Hippocampal formation (tissue), 2 donors: ENCODE measurements at regions not wholly inside any gene's neighbourhood (a gene's known extent, or its start where the extent isn't known, plus 50 kb on each side); places are given as distances from the start of the nearest gene placed in this dataset.
"Not testable (repeated sequence)": the region's sequence is repeated elsewhere in the genome, so short reads cannot be mapped to it uniquely, and the experiment has no call there.

Experiments
- DNase-seq, 2 donors: peaks; one replicate each; lab custom pipeline; 2025; lab: John Stamatoyannopoulos, UW

DNA sequence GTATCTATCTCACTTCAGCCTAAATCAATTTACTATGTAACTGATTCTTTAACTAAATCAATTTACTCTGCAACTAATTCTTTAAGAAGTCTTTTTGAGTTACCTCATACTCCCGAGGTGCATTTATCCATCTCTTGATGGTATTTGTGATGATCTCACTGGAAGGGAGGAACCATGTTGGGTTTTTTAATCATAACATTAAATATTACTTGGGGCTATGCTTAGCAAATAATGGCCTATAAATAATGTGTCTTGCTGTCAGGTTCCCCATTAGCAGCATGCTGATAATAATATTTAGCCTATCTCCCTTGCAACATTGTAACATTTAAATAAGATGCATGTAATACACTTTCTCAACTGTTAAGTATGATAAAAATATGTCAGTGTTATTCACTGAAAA lies 411.3 kb downstream of the SLITRK1 start:
- no peak for DNase-seq

DNA sequence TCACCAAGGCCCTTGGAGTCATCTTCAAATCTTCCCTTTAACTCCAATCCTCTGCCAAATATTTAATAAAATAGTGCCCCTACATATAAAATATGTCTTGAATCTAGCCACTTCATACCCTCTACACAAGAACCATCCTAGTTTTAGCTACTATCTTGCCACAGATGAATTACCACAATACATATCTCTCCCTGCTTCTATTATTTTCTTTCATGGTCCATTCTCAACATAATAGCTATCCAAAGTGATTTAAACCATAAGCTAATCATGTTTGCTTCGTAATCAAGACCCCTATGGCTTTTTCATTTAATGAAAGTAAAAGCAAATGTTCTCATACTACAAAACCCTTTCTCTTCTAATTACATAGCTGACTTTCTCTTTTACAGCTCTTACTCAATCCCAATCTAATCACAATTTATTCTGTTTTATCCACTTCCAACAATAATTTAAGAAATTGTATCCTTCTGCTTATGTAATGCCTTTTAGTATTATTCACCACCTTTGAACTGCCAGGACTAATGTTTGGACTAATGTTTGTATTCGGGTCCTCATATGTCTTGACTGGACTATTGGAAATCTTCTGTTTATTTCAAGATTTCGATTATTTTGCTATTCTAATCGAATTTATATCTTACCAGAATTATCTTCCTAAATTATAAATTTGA lies 412.0 kb downstream of the SLITRK1 start:
- no peak for DNase-seq

DNA sequence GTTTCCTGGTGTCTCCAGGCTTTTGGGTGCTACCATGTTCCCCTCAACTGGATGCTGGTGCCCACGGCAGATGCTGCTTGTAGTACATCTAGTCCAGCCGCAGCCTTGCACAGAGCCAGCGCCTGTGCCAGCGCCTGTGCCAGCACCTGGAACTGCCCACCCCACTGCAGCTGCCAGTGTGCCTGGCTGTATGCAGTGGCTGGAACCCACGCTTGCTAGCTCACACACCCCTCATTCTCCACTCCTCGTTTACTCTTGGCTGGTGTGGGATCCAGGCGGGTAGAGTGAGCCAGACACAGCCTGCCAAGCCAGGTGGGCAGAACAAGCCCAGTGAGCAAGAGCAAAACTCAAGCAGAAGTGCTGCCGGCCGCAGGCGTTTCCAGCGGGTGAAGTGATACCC lies 428.6 kb downstream of the SLITRK1 start:
- no peak for DNase-seq

DNA sequence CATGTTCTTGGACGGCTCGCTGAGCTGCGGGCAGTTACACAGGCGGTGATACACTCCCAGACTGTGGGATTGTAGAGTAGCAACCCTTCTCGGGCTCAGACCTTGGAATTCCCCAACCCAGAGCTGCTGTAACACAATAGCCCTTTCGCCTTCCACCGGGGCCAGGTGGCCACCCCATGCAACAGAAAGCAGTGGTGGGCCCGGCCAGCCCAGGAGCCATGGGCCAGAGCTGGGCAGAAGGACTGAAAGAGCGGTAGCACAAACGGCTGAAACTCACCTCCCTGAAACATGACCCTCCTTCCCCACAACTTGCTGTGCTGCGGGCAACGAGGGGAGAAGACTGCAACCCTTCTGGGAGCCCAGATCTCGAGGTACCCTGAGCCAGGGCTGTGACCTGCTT lies 429.0 kb downstream of the SLITRK1 start:
- DNase-seq, result no peak

DNA sequence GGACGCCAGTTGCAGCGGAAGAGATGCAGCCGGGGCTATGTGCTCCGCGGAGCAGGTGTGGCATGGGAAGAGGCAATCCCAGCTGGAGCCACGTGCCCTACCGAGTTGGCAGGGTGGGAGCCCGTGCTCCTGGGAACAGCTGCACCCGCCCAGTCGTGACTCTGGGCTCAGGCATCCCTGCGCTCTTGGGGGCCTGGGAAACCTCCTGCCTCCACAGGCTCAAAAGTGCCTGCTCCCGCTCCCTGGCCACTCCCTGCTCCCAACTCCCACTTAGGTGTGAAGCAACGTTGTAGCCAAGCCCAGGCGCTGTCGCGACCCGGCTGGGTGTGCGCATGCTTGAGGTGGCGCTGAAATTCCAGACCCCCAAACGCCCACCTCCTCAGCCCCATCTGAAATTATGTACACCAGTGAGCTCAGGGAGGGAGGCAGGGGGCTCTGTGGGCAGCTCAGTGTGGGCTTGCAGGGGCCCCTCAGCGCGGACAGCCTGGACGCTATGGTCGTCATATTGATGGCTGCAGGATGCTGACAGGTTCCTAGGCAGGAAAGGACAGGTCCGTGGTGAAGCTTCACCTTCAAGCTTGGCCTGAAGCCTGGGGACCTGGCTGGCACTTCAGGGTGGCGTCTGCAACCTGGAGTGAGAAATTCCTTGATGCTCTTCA lies 429.9 kb downstream of the SLITRK1 start:
- DNase-seq, result no peak

DNA sequence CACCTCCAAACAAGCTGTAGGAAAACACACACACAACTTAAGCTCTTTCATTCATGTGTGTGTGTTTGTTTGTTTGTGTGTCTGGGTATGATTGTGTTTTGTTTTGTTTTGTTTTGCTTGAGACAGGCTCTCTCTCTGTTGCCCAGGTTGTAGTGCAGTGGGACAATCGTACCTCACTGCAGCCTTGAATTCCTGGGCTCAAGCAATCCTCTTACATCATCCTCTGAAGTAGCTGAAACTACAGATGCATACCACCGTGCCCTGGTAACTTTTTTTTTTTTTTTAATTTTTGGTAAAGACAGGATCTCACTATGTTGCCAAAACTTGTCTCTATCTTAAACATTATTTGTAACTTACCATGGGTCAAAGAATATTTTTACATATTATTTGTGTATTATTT lies 431.7 kb downstream of the SLITRK1 start:
- no peak for DNase-seq

DNA sequence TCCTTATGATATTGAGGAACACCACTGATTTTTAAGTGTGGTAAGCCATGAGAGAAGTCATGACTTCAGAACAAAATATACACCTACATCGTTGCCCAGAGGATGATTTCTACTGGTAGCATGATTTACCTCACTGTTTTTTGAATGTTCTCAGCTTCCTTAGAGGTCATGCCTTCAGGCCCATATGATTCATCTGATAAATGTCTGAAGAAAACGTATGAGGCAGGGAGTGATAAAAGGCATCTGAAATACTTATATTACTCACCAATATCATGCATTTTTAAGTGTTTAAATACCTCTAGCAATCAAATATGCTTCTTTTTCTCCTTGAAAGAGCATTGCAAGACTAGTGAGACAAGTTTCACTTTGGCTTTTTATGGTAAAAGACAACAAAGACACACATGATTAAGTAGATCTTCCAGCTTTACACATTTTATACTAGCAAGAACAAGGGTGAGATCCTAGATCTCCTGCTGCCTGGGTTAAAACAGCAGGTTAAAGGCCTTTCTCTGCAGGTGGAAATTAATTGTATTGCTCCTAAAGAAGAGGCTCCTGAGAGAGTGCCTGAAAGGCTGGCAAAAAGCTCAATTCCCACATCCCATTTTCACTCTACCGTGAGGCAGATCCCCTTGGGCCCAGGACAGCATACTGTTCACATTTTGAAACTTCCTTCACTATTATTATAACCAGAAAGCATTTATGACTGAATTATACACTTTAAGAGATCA lies 432.4 kb downstream of the SLITRK1 start:
- no peak for DNase-seq

DNA sequence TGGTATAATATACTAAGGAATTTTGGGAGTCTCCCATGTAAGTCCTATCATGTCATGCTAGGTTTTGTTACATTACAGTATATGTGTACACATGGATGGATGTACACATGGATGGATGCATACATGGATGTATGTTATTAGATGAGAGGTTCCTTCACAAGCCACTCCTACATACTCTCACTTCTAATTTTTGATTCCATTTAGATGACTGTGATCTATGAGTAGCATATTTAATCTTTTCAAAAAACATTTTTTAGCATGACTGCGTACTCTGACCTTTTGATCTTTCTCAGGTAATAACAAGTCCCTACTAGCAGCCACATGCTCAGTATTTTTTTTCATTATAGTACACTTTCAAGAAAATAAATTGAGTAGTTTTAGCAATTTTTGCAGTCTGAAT lies 441.8 kb downstream of the SLITRK1 start:
- no peak for DNase-seq

DNA sequence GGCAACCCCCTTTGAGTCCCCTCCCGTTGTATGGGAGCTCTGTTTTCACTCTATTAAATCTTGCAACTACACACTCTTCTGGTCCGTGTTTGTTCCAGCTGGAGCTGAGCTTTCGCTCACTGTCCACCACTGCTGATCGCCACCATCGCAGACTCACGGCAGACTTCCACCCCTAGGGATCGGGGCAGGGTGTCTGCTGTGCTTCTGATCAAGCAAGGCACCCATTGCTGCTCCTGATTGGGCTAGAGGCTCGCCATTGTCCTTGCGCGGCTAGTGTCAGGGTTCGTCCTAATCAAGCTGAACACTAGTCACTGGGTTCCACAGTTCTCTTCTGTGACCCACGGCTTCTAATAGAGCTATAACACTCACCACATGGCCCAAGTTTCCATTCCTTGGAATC lies 442.8 kb downstream of the SLITRK1 start:
- not testable (repeated sequence) for DNase-seq

DNA sequence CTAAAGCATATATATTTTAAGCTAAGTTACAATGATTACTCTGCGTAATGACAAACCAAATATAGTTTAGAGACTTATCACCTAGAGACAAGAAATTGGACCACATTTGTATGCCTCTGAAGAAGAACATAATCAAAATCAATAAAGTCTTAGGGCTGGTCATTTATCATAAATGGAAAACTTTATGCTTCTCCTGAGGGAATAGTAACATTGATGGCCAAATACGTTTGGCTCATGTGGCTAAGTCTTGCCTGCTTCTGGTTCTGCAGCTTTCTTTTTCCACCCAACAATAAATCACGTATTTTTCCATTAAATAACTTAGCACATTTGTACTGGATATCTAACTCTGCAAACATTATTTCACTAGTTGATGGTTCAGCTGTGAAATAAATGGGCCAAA lies 458.4 kb downstream of the SLITRK1 start:
- DNase-seq, result no peak

DNA sequence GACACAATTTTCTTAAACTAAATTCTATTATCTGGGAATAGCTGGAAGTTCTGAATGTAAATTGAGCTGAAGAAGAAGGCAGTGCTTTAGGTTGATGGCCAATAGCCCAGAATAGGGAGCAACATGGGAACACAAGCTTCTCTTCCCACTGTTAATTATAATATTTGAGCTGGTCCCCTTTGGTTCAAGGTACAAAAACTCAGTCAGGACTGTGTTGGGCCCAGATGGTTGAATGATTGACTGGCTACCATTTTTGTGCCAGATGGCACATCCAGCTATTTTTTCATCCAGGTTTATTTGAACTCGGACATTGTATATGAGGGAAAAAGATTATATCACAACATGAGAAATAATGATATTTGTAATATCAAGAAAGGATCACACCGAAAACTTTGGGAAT lies 458.9 kb downstream of the SLITRK1 start:
- no peak for DNase-seq

DNA sequence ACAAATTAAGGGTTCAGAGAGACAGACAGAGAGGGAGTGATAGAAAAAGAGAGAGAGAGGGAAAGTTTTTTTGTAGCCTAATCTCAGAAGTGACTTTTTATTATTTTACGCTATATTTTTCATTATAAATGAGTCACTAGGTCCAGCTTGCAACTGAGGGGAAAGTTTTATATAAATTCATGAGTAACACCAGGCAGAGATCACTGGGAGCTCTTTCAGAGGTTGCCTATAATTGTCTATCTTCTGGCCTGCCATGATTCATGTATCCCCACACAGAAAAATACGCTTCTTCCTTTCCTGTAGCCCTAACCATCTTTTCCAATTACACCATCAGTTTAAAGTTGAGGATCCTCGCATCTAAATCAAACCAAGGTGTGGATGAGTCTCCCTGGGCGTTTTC lies 467.9 kb downstream of the SLITRK1 start:
- DNase-seq, result no peak

DNA sequence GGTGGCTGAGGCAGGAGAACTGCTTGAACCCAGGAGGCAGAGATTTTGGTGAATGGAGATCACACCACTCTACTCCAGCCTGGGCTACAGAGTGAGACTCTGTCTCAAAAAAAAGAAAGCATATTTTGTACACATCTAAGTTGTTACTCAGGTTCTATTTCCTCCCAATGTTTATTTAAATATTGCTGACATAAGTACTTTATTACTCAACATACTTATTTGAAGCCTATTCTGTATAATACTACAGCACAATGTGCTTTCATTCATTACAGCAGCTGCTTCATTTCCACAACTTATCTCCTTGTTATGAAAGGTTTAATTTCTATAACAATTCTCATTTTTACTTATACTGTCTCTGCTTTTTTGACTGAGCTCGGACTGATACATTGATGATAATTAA lies 495.7 kb downstream of the SLITRK1 start:
- no peak for DNase-seq

DNA sequence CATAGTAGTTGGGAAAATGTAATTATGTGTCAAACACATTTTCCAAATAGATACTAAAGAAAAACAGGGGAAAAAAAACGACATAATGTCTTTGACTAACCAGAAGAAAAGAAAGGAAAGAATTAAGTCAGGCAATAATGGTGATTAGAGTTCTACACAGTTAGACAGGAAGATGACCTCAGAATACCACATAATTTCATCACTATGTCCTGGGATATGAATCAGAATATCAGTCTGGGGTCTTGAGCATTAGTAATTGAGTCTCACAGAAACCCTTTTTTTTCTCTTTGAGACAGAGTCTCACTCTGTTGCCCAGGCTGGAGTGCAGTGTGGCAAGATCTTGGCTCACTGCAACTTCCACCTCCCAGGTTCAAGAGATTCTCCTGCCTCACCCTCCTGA lies 503.4 kb downstream of the SLITRK1 start:
- no peak for DNase-seq

DNA sequence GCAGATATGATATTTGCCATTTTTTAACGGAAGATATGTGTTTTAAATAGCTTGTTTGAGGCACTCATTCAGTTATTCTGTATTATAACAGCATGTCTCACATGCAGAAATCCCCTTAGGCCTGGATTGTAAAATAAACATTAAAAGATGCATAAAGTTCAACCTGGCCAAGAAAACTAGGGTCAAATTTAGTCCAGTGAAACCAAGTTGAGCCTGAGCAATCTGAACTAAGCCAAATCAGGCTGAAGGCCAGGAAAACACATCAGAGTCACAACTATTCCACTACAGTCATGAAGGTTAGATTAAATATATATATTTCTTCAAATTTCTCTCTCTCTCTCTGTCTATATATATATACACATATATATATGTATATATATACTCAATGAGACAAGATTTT lies 504.8 kb downstream of the SLITRK1 start:
- no peak for DNase-seq

DNA sequence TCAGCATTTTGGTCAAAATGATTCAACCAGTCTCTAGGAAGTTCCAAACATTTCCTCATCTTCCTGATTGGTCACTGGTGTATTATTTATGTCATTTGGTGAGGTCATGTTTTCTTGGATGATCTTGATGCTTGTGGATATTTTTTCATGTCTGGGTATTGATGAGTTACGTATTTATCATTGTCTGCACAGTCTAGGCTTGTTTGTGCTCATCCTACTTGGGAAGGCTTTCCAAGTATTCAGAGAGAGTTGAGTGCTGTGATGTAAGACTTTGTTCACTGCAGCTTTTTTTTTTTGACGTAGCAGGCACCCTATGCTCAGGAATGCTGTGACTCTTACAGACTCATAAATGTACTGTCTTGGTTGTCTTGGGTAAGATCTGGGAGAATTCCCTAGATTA lies 509.5 kb downstream of the SLITRK1 start:
- no peak for DNase-seq

DNA sequence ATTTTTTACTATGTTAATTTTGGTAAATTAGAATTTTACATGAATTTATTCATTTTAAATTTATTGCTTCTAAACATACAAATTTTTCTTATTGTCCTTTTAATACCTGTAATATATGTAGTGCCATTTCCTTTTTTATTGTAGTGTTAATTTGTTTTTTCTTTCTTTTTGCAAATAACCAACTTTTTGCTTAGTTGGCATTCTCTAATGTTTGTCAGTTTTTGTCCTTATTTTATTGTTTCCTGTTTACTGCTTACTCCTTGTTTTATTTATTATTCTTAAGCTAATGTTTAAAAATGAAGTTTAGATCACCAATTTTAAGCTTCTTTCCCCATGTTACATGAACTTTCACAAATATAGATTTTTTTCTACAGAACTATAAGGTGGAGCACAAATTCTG lies 516.6 kb downstream of the SLITRK1 start:
- DNase-seq, result no peak

DNA sequence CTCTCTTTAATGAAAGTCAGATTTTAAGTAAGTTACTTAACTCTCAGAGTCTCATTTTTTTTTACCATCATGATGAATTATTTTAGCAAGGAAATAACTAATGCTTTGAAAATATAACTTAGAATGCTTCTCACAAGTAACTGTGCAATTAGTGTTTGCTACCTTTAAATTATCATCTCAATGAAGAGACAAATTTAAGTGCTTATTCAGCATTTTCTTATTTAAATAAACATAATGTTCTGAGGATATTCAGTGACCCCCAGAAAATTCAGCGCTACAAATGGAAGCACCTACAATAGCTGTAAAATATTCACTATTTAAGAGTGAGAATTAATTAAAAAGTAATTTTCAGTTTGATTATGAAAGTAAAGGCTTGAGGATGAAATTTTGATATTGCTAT lies 527.2 kb downstream of the SLITRK1 start:
- DNase-seq, result no peak

DNA sequence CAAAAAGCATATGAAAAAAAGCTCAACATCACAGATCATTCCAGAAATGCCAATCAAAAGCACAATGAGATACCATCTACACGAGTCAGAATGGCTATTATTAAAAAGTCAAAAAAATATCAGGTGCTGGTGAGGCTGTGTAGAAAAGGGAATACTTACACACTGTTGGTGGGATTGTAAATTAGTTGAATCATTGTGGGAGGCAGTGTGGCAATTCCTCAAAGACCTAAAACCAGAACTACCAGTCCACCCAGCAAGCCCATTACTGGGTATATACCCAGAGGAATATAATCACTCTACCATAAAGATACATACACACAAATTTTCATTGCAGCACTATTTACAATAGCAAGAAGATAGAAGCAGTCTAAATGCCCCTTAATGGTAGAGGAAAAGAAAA lies 529.9 kb downstream of the SLITRK1 start:
- no peak for DNase-seq

DNA sequence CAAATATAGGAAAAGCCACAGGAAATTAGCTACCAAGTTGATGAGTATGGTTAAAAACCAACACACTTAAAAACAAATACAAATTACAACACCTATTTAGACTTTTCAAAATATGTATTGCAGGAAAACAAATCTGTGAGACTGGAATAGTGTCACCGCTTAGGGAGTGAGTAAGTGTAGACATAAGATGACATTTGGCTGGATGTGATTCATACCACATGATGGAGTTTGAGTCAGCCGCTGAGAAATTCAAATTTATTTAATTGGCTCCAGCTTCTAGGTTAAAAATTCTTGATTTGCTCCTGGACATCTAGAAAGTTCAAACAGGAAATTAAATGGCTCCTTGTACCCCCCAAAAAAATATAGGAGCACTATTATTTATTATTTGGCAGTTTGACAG lies 531.7 kb downstream of the SLITRK1 start:
- no peak for DNase-seq

DNA sequence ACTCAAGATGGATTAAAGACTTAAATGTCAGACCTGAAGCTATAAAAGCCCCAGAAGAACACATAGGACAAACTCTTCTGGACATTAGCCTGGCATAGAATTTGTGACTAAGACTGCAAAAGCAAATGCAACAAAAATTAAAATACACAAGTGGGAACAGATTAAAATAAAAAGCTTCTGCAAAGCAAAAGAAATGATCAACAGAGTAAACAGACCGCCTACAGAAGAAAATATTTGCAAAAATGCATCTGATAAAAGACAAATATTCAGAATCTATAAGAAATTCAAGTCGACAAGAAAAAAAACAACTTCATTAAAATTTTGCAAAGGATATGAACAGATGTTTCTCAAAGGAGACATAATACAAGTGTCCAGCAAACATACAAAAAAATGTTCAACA lies 537.8 kb downstream of the SLITRK1 start:
- no peak for DNase-seq

DNA sequence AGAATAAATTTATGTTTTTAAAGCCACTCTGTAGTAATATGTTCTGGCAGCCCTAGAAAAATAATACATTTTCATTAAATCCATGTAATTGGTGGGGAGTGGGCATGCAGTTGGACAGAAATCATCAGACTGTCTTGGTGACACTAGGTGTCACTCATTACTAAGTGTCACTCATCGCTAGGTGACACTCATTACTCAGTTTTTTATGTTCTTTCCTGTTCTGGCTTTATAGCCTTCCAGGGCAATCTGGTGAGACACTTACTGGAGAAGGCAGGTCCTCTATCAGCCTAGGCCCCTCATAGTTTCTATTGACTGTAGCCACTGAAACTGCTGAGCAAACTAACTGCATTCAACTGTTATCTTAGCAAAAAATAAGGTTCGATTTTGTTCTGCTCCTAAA lies 542.1 kb downstream of the SLITRK1 start:
- no peak for DNase-seq

DNA sequence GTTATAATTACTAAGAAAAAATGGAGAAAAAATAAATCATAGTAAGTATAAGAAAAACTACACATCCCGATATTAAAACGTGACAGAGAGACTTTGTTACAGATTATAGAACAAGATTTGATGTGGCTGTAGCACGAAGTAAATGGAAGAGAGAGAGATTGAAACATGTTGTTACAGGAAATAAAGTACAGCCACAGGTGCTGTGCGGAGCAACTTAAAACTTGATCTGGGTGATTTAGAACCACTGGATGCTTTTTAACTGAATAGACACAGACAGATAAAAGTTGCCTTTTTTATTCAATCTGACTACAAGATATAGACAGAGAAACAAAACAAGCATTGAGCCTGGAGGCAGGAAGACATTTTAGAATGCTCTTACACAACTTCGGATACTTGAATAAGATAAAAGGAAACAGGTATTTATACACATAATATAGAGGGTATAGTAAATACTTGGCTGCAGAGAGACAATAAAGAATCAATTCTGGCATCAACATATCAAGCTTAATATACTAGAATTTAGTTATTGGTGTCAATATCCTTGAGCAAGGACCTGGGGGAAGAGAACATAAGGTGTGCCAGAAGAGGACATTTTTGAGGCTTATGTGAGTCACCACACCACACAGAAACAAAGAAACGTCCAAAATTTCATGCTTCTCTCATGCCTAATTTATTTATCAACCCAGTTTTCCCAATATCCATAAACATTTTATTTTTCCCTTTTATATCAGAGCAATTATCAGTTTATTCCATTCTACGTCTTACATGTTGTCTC lies 548.5 kb downstream of the SLITRK1 start:
- no peak for DNase-seq
